ENCODE measurements at regions not wholly inside any gene's neighbourhood (a gene's known extent, or its start where the extent isn't known, plus 50 kb on each side); places are given as distances from the start of the nearest gene placed in this dataset.

- H3K27ac ChIP-seq = no peak overlapping the region
- no peak for TF ChIP-seq ZFX (IDR thresholded peaks at IDR 0.05)
- TF ChIP-seq, protein P1, sequence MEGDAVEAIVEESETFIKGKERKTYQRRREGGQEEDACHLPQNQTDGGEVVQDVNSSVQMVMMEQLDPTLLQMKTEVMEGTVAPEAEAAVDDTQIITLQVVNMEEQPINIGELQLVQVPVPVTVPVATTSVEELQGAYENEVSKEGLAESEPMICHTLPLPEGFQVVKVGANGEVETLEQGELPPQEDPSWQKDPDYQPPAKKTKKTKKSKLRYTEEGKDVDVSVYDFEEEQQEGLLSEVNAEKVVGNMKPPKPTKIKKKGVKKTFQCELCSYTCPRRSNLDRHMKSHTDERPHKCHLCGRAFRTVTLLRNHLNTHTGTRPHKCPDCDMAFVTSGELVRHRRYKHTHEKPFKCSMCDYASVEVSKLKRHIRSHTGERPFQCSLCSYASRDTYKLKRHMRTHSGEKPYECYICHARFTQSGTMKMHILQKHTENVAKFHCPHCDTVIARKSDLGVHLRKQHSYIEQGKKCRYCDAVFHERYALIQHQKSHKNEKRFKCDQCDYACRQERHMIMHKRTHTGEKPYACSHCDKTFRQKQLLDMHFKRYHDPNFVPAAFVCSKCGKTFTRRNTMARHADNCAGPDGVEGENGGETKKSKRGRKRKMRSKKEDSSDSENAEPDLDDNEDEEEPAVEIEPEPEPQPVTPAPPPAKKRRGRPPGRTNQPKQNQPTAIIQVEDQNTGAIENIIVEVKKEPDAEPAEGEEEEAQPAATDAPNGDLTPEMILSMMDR (conservative IDR thresholded peaks at IDR 0.05) = no peak
Observed at GRCh38 chr2:179354296-179354695, 89.7 kb upstream of the SESTD1 start.

- TF ChIP-seq ZFX (IDR thresholded peaks at IDR 0.05) = no peak
- TF ChIP-seq, protein P1 (conservative IDR thresholded peaks at IDR 0.05) = no peak
- no peak overlapping the region for H3K27ac ChIP-seq
Observed at GRCh38 chr2:179352181-179352580, 87.5 kb upstream of the SESTD1 start.

- no peak overlapping the region for H3K27ac ChIP-seq
- TF ChIP-seq, protein P1 (conservative IDR thresholded peaks at IDR 0.05) = no peak
- no peak for TF ChIP-seq ZFX (IDR thresholded peaks at IDR 0.05)
Observed at GRCh38 chr2:179351057-179351456, 86.4 kb upstream of the SESTD1 start.

DNA sequence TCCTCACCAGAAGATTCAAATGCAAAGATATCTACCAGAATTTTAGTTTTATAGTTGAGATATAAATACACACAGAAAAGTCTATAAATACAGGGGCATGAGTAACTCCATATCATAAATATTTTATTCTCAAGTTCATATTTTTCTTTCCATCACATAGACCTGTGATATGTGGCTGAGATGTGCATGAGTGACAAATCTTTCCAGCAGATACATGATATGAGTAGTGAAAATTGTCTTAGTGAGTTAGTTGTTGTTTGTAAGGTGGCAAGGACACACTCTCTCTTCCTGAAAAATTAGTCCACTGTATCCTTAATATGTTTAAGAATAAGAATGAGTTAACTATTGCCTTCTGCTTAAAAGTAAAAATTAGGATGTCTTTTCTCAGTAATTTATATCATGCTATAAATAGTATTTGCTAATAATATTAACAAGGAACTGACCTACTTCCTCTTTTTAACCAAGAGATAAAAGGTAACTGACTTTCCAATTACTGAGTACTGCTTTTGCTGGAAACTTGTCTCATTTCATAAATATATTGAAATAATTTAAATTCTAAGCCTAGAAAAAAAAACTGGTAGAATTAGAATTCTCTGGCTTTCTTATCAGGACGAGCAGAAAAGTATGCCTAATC, 85.2 kb upstream of the SESTD1 start:
- no peak overlapping the region for H3K27ac ChIP-seq
- TF ChIP-seq ZFX (IDR thresholded peaks at IDR 0.05) = no peak
- TF ChIP-seq, protein P1 (conservative IDR thresholded peaks at IDR 0.05) = no peak

- TF ChIP-seq, protein P1 (conservative IDR thresholded peaks at IDR 0.05) = no peak
- TF ChIP-seq ZFX (IDR thresholded peaks at IDR 0.05) = no peak
- H3K27ac ChIP-seq = no peak overlapping the region
Observed at GRCh38 chr2:179348906-179349305, 84.3 kb upstream of the SESTD1 start.

DNA sequence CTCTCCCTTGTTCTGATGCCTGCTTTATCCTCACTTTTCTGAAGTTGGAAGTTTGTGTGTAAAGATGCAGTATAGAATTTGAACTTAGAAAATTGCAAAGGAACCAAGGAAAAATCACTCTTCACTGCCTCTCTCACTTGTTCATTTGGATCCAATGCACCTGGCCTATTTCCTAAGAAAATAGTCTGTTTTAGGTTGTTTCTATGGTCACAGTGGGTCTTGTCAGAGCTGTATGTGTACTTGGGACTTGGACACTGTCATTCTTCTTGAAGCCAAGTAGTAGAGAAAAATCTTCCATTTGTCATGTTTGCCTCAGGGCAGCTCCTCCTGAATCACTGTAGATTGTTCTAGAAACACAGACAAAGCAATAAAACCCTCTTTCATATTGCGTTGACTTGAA, 80.3 kb upstream of the SESTD1 start:
- TF ChIP-seq, protein P1 (conservative IDR thresholded peaks at IDR 0.05) = no peak
- TF ChIP-seq ZFX (IDR thresholded peaks at IDR 0.05) = no peak
- no peak overlapping the region; the same call in 1 of the 2 replicates for H3K27ac ChIP-seq

DNA sequence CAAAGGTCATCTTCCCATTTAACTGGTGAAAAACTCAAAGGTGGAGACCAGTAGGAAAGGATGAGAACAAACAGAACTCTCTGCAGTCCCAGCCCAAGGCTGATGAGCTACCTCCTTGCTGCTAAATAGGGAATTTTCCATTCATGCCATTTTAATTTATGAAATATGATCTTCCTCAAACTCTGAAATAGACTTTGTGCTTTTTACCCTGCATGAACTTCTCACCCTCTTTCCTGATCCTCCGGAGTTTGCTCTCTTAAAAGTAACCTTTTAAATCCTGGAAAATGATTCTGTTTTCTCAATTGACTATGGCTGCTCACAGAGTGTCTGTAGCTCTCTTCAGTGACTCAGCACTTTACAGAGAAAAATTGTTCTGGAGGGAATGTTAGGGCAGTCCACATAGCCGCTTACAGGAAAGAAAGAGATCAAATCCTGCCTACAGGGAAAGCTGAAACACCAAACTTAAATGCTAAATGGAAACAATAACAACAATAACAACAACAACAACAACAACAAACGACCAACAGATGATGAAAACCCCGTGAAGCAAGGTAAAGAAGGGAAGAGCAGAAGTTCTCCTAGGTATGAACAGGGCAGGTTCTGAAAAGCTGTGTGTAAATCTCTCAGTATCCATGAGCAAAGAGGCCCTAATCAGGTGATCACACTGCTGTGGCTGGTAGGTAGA, 79.8 kb upstream of the SESTD1 start:
- H3K27ac ChIP-seq = no peak overlapping the region; the same call in 1 of the 2 replicates
- TF ChIP-seq, protein P1 (conservative IDR thresholded peaks at IDR 0.05) = no peak

All from C4-2B (cell line).